HG03565 (cell line): ENCODE measurements at regions not wholly inside any gene's neighbourhood (a gene's known extent, or its start where the extent isn't known, plus 50 kb on each side); places are given as distances from the start of the nearest gene placed in this dataset.
A peak's percentile ranks its signal among the peaks of the same experiment; 100 is the strongest.

Experiments
- ATAC-seq: cut with Tn5 transposase; IDR thresholded peaks from one replicate; pipeline ENCODE4 v1.9.1; 2021; ENCODE audit warnings: mild to moderate bottlenecking, moderate library complexity; ENCODE audit not compliant: unreplicated experiment

DNA sequence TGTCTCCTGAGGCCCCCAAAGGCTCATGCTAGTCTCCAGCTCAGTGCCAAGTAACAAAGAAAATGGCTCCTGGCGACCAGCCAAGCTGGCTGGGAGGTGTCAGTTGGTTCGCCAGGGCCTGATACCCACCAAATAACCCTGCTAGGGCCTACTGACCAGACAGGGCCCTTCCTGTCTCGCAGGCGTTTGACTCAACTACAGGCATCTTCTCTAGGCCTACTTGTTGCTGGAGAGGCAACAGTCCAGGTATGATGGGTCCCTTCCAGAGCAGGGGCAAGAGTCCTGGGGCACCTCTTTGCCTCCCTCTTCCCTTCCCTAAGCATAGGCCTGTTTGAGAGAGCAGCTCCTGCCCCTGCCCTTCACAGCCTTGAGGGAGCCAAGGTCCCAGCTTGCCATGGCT, 147.9 kb upstream of the VANGL1 start:
- ATAC-seq = no peak

DNA sequence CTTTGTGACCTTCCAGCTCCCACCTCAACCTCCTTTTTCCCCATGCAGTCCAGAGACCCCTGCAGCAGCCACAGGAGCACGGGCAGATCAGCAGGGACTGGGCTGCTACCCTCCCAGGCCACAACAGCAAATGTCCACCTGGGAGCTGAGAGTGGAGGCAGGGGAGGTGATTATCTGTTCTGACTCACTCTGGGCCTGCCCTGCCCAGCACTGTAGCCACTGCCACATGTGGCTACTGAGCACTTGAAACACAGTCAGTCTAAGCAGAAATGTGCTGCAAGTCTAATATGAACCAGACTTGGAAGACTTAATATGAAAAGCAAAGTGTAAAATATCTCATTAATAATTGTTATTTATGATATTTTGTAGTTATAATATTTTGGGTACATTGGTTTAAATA, 148.9 kb upstream of the VANGL1 start:
- no peak for ATAC-seq

DNA sequence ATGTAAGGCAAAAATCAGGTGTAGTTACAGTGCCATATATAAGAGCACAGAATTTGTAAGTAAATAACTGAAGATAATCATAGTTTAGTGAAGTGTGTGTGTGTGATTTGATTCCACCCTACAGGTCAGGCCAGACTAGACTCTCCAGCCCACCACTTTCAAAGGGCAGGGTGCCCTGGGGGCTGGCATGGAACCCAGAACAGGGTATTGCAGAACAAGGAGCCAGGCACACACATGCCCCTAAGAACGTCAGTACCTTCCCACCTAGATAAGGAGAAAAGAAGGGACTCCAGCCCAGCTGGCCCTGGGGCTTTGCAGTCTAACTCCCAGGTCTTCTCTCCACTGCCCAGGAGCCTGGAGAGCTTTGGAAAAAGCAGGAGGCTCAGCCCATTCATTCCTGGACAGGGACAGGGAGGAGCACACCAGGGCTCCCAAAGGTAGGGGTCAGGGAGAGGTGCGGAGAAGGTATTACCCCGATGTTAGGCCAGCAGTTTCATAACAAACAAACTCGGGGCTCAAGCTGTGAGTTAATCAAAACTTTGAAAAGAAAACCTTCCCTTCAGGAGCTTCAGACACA, 149.7 kb upstream of the VANGL1 start:
- no peak for ATAC-seq

DNA sequence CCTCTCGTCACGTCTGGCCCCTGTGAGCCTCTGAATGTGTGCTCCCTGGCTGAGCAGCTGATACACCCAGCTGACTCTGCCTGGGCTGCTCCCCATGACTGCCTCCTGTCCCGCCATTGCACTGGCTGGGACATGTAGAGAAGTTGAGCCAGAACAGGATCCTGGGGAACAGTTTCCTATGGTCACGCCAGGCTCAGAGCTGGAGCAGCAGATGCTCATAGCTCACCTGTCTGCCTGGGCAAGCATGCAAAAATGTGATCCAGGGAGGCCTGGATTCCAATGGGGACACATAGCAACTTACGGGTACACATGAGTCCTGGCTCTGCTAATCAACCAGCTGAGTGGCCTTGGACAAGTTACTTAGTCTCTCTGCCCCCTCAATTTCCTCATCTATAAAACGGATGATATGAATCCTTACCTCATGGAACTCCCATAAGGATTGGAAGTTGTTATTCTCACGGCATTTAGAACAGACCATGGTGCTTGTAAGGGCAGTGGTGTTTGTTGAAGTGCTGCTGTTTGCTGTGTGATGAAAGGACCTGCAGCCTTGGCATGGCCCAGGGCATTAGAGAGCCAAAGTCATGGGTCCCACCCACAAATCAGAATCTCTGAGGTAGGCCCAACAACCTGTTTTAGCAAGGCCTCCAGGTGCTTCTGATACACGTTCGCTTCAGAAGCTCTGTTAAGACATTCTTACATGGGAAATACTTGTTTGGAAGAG, 150.3 kb upstream of the VANGL1 start:
- no peak for ATAC-seq

DNA sequence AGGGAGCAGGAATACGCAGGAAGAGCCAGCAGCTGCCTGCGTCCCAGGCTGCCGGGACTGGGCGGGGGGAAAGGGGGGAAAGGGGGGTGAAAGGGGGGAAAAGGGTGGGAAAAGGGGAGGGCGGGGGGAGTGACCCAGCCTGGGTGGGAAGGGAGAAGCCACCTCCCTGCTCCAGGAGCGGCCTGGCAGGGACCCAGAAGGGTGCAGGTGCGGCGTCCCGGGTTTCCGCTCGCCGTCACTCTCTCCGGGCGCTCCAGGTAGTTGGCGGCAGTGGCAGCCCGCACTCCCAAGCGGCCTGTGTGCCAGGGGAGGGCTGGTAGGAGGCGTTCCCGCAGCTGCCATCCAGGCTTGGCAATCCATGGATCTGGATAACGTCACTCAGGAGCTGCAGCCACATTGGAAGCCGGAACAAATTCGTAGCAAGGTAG, 141.0 kb upstream of the NGF start:
- ATAC-seq = no peak

DNA sequence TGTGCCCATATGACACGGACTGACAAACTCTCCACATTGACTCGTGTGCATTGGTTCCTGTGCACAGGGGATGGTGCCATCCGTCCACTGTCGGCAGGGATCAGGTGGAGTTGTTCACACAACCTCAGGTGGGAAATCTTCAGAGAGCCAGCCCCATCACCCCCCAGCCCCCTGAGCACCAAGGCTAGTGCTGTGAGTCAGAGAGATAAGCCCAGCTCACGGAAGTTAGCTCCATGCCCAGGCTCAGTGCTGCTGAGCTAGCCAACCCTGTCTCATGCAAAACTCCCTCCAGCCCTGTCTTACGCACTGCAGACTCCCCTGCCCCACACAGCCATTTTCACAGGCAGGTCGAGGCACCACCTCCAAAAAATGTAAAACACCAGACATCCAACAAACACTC, 139.0 kb upstream of the NGF start:
- no peak for ATAC-seq

DNA sequence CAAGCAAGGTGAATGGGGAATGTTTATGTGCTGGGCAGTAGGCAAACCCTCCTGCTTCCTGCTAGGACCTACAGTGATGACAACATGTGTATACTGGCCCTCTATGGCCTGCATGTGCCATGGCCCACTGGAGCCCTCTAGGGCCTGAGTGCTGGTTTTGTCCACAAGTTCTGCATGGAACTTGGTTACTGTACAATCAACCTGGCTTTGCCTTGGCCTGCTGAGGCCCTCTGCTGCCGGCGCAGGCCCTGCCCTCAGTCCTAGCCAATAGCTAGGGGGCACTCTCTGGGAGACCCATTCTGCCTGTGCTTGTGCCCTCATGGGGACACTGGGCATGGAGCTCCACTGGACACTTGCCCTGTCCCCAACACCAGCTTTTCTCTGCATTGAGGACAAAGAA, 138.6 kb upstream of the NGF start:
- no peak for ATAC-seq

DNA sequence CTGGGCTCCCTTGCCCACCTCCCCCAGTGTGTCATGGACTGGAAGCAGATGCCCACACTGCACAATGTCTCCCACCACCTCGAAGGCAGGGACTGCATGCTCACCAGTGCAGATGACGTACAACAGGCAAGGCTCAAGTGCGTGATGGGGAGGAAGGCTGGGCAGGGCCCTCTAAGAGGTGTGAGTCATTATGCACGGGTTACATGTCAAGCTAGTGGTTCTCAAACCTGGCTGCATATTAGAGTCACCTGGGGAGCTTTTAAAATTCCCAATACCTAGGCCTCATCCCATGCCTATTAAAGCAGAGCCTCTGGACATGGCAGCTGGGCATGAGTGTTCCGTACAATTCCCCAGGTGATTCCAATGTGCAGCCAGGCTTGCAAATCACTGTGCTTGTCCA, 137.9 kb upstream of the NGF start:
- ATAC-seq = no peak

DNA sequence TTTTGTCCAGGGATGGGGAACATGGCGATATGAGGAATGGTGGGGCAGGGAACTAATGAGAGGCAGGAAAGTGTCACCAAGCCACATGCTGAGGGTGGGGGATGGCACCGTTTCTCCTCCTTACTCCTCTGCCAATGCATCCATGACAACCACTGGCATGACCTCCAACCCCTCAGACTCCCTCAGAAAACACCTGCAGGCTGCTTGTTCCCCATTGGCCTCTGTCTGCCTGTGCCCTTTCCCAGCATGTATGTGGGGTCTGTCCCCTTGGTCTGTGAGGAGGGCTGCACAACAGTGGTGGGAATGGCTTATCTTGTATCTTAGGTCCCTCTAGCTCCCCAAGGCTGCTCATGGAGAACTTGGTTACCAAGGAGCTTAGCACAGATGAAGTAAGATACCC, 137.2 kb upstream of the NGF start:
- no peak for ATAC-seq

DNA sequence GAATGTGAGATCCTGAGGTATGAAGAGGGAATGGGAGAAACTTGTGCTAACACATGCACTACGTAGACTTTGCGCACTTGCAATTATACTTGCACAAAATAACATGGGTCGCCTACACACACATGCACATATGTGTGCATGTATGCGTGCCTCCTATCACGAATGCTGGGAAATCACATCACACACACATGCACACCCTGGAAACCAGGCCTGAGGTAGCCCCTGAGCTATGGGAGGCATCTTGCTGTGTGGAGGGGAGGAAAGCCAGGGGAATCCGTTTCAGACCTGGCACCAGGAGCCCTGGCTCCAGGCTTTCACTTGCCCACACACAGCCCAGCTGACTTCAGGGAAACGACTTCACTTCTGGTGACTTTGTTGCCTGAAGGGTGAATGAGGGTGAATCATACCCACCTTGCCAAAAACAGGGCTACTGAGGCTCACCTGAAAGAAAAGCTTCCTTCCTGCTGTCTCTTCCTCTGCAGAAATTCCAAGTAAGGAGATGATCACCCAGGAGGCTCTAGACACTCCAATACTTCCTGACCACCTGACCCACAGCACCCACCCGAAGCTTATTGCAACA, 136.0 kb upstream of the NGF start:
- no peak for ATAC-seq

DNA sequence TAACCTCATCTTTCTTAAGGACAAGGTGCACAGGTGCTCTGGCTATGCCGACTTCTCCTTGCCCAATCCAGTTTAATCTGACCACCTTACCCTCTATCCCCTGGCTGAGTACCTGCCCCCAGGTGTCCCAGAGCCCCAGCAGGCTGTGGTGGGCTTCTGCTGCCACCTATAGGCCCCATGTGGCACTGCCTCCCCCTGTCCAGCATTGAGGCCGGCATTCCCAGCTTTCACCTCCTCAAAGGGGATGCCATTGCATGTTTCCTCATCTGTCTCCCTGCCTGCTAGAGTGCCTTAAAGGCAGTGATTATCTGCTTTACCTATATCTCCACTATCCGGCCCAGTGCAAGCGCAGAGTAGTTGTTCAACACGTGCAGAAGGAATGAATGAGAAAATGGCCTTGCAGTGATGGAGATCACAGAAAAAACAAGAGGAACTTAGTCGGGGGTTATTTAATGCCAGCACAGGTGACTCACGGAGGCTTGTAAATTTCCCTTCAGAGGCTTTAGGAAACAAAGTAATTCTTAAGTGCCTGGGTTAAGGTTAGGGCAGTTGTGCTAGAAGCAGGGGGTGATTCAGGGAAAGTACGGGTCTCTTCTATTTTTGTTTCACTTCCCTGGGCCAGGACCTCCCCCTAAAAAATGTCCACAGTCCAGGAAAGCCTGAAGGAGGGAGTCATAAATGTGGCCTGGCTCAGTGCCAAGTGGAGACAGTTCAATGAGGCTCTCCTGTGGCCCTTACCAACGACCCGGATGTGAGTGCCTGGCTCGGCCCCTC, 131.8 kb upstream of the NGF start:
- ATAC-seq = peak; percentile 56

DNA sequence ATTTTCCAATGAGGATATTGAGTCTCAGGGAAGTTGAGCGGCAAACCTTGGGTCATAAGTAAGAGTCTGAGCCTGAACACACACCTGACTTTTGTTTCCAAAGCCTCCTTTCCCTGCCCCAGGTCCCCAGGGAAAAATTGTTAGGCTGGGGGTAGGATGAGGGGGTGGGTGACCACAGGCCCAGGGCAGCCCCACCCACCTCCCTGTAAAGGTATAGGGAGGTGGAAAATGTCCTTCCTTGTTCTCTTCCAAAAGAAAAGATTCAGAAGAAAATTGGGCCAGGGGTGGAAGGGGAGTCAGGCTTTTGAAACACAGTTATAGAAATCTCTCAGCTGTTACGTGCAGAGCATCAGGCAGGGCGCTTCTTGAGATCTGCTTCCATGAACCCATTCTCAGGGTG, 129.7 kb upstream of the NGF start:
- ATAC-seq = no peak

DNA sequence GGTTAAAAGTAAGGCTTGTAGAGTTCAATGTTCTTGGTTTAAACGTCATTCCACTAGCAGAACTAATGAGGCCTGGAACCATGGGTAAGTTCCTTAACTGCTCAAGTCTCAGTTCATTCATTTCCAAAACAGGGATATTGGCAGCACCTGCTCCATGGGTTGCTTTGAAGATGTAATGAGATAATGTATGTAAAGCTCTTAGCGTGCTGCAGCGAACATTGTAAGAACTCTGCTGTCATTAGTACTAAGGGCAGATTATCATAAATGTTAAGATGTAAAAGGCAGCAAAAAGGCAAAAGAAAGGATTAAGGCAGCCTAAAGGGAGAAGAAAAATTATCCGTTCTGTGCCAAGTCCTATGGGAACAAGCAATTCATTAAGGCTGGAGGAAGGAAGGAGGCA, 129.1 kb upstream of the NGF start:
- no peak for ATAC-seq

DNA sequence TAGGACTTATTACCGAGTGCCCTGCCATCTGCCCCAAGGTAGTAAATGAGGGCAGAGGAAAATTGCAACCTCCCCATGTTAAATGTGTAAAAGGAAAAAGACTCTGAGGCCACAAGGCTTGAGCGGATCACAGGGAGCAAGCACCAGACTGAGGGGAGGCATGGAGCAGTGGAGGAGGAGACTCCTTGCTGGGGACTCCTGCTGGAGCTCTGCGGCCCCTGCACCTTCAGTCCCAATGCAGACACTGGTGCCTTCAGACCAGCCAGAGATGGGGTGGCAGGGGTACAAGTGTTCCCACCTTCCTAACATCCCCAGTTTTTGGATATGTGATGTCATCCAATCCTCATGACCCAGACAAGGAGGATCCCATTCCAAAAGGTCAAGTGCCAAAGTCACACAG, 128.4 kb upstream of the NGF start:
- ATAC-seq = no peak

DNA sequence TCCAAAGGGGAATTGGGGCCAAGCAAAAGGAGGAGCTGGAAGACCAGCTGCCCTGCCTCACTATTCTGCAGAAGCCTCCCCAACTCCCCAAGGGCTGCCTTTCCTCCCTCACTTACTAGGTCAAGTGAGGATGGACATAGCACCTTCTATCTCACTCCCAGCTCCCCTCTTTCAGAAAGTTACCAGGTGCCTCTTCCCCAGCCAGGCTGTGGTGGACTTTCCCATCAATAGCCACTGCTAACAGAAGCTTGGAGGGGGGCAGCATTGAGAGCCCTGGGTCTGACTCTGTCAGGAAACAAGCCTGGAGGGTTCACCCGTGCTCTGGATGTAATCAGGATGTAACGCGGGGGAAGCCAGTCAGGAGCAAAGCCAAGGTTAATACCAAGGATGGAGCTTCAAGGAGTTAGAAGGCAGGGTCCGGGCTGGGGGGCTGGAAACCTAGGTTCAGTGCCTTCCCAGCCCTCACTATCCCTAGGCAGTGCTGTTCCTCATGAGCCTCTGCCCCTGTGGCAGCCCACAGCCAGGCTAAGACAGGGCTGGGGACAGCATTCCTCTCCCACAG, 127.8 kb upstream of the NGF start:
- ATAC-seq = no peak

DNA sequence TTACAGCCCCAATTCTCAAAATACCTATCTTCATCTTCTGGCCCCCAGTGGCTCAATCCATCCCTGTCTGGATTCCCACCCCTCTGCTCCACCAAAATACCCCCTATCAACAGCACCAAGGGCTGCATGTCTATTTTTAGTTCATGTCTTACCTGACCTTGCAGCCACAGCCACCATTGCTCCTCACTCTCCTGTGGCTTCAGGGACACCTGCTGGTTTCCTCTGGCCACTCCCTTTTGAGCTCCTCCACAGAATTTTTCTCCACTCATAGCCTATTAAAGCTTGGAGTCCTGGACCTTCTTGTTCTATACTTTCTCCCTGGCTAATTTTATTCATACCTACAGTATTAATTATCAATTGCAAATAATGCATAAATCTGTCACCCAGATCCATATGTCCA, 125.3 kb upstream of the NGF start:
- no peak for ATAC-seq

DNA sequence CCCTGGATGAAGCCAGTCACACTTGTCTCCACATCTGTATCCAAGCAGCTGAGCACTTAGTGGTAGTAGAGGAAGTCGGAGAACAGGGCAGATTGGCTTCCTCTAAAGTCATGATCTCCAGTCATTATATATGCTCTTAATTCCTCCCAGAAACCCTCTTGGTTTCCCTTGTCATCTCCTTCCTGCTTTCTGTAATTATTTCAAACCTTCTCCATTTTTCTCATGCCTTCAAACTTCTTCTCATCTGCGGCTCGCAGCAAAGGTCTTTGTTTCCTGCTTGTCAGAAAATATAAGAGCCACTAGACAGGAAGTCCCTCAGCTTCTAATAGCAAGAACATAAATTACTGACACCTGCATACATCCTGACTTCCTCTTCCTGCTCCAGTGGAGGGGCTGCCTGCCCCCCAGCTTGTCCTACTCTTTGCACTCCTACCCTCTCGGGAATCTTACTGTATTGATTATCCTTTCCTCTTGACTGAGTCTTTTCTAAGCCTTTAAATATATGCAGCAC, 124.6 kb upstream of the NGF start:
- ATAC-seq = no peak

DNA sequence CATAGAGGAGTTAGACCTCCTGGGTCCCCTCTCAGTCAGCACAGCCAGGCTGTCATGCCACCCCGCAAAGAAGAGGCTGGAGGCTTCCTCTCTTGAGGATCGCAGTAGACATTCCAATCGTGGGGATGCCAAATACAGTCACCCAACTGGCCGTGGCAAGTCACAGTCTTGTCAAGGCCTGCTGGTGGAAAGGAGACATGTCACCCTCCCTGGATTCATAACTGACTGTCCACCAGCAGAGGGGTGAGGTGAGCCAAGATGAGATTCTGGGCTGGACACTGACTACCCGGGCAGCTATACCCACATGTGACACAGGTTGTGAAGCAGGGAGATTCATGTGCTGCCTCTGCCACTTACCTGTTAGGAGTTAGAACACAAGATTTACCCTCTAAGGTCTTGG, 123.5 kb upstream of the NGF start:
- no peak for ATAC-seq

DNA sequence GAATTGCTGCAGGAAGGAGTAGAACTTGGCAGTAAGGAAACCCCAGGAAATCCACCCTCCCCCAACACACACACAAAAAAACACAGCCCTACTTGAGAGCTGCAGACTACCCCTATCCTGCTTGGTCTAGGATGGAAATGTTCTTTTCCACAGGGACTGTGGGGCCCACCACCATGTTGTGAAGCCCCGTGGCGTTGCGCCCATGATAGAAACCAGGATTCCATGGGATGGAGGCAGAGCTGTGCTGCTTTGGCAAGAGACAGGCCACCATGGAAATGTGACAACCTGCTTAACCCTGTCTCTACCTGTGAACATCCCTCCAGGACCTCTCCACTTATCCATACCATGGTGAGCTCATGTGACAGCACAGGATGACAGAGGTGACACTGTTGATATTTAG, 121.1 kb upstream of the NGF start:
- ATAC-seq = no peak

DNA sequence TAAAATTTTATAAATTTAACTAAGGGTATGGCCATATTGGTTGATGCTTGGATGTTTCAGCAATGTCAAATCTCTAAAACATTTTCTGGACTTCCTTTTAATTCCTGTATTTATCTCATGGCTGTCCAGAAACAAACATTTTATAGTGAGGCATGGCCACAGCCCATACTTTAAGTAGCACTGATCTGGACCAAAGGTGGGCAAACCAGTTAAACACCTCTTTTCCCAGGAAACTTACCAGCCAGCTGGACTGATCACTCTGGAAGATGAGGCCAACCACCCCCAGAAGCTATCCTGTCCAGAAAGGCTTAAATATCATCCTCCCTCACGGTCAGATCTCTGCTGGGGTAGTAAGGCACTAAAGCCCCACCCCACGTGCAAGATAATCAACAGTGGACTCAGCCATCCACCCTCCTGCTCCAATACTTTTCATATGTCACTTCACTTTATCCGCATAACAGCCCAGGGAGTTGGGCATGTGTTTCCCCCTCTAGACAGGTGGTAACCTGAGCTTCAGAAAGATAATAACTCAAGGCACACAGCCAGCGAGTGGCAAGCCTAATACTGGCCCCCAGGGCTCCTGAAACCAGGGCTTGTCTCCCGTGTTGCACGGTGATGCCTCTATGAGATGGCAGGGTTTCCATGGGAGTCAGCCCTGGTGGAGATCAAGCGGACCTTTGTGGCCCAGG, 120.5 kb upstream of the NGF start:
- no peak for ATAC-seq

DNA sequence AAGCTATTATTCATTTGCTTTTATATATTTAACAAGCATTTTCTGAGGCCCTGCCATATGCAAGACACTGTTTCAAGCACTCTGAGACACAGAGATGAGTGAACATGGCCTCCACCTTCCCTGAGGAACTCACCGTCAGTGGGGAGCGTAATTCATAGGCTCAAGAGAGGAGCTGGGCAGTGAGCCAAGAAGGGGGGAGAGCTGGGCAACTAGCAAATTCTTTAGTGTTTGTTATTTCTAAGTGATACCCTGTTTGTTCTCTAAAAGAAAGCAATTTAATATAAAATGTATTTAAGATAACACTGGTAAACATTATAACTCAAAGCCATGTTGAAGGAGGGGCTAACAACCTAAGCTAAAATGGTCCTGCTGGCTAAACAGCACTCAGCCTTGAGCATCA, 119.2 kb upstream of the NGF start:
- ATAC-seq = no peak
